Superior temporal gyrus (tissue), 1 donor: ENCODE measurements at regions not wholly inside any gene's neighbourhood (a gene's known extent, or its start where the extent isn't known, plus 50 kb on each side); places are given as distances from the start of the nearest gene placed in this dataset.

Experiments used
- DNase-seq: peaks from one replicate; pipeline ENCODE4 v3.0.0-alpha.2; 2016; ENCODE audit errors: extremely low spot score

- DNase-seq, result no peak
These were observed 147.6 kb downstream of the FAM43A start for GRCh38 chr3:194833114-194833910.

GRCh38 chr3:194836661-194837060, 151.0 kb downstream of the FAM43A start:
- DNase-seq, result peak; percentile 69

GRCh38 chr3:194837457-194838127, 151.9 kb downstream of the FAM43A start:
- DNase-seq, result no peak

- DNase-seq, result no peak
These were observed 152.6 kb downstream of the FAM43A start for GRCh38 chr3:194838236-194838635.

- DNase-seq, result no peak
These were observed 155.2 kb downstream of the FAM43A start for GRCh38 chr3:194840661-194841514.

- DNase-seq, result no peak
These were observed 155.8 kb downstream of the FAM43A start for GRCh38 chr3:194841515-194841841.

GRCh38 chr3:194843556-194843955, 157.9 kb downstream of the FAM43A start:
- no peak for DNase-seq

GRCh38 chr3:194844046-194844445, 158.4 kb downstream of the FAM43A start:
- DNase-seq, result no peak

GRCh38 chr3:194849166-194849875, 163.6 kb downstream of the FAM43A start:
- no peak for DNase-seq

- no peak for DNase-seq
These were observed 165.6 kb downstream of the FAM43A start for GRCh38 chr3:194851254-194851653.

- DNase-seq, result no peak
These were observed 166.3 kb downstream of the FAM43A start for GRCh38 chr3:194851941-194852340.

- no peak for DNase-seq
These were observed 166.7 kb downstream of the FAM43A start for GRCh38 chr3:194852345-194852744.

GRCh38 chr3:194852831-194853508, 167.3 kb downstream of the FAM43A start:
- no peak for DNase-seq

GRCh38 chr3:194854206-194854605, 168.5 kb downstream of the FAM43A start:
- DNase-seq, result no peak

GRCh38 chr3:194854659-194855390, 169.1 kb downstream of the FAM43A start:
- DNase-seq, result no peak

GRCh38 chr3:194856296-194856695, 170.6 kb downstream of the FAM43A start:
- no peak for DNase-seq

GRCh38 chr3:194857469-194858113, 171.9 kb downstream of the FAM43A start:
- DNase-seq, result no peak

GRCh38 chr3:194858382-194858781, 172.7 kb downstream of the FAM43A start:
- no peak for DNase-seq

GRCh38 chr3:194860725-194861124, 175.0 kb downstream of the FAM43A start:
- DNase-seq, result no peak

- DNase-seq, result no peak
These were observed 175.7 kb downstream of the FAM43A start for GRCh38 chr3:194861375-194861774.
